H1 (cell line): ENCODE measurements at regions not wholly inside any gene's neighbourhood (a gene's known extent, or its start where the extent isn't known, plus 50 kb on each side); places are given as distances from the start of the nearest gene placed in this dataset.
"Not testable (repeated sequence)": the region's sequence is repeated elsewhere in the genome, so short reads cannot be mapped to it uniquely, and the experiment has no call there.

Experiments used
- CTCF ChIA-PET: fragments of 300-600 bp; sonication (Branson Sonifier 250); formaldehyde crosslinking; loops from one replicate; lab custom pipeline; 2021; ENCODE audit not compliant: partially characterized antibody; lab: Charles Lee
- POLR2A ChIA-PET: fragments of 300-600 bp; sonication (Branson Sonifier 250); formaldehyde crosslinking; loops from one replicate; lab custom pipeline; 2021; ENCODE audit warnings: inconsistent platforms; ENCODE audit not compliant: partially characterized antibody; lab: Charles Lee
- DNase-seq, 2 experiments: peaks; one replicate each; pipeline versions ENCODE4 v3.0.0 to v3.0.0-alpha.2; 2010 to 2022; ENCODE audit warnings: low spot score in 2 of 2, low read depth in 1 of 2, mixed read lengths in 1 of 2
- FAIRE-seq: peaks from 2 replicates; lab custom pipeline; 2011; peaks lifted over from hg19 to GRCh38; lab: Jason Lieb, UNC
- H2AFZ ChIP-seq: 2 replicates; pipeline ENCODE4 v1.8.1; 2012; ENCODE audit warnings: low read length, inconsistent platforms
- H2AK5ac ChIP-seq: 2 replicates; pipeline ENCODE4 v1.6.1; 2013; ENCODE audit warnings: low read depth, low read length
- H2BK120ac ChIP-seq: replicated peaks from 2 replicates; pipeline ENCODE3; 2013; ENCODE audit warnings: low read depth, low read length, inconsistent platforms
- H2BK12ac ChIP-seq: 2 replicates; pipeline ENCODE4 v1.6.1; 2013; ENCODE audit warnings: low read depth, low read length
- H2BK15ac ChIP-seq: 2 replicates; pipeline ENCODE4 v1.6.1; 2013; ENCODE audit warnings: low read length
- H2BK20ac ChIP-seq: 2 replicates; pipeline ENCODE4 v1.6.1; 2013; ENCODE audit warnings: low read length
- H2BK5ac ChIP-seq: 2 replicates; pipeline ENCODE4 v1.6.1; 2013; ENCODE audit warnings: low read depth, low read length
- H3K14ac ChIP-seq: 2 replicates; pipeline ENCODE4 v1.6.1; 2013; ENCODE audit warnings: inconsistent platforms; ENCODE audit not compliant: insufficient read length
- H3K18ac ChIP-seq: 2 replicates; pipeline ENCODE4 v1.6.1; 2013; ENCODE audit warnings: low read length; ENCODE audit errors: extremely low read depth
- H3K23ac ChIP-seq: 2 replicates; pipeline ENCODE4 v1.6.1; 2013; ENCODE audit warnings: inconsistent platforms; ENCODE audit not compliant: insufficient read length
- H3K23me2 ChIP-seq: 2 replicates; pipeline ENCODE4 v1.6.1; 2013; ENCODE audit warnings: low read depth, low read length
- H3K27ac ChIP-seq: 2 replicates; pipeline ENCODE4 v1.6.1; 2011; ENCODE audit warnings: low read depth, low read length, inconsistent platforms
- H3K27me3 ChIP-seq, 4 experiments: replicated peaks in 1 of 4; 1 replicate in 1 of 4; 2 replicates in 3 of 4; pipeline versions ENCODE4 v1.6.1 to v1.8.1; 2011 to 2013; ENCODE audit warnings: low read length in 3 of 4, mild to moderate bottlenecking in 3 of 4, inconsistent platforms in 2 of 4, mixed read lengths in 2 of 4, moderate library complexity in 1 of 4; ENCODE audit not compliant: control insufficient read depth in 3 of 4, insufficient read depth in 3 of 4; ENCODE audit errors: extremely low read depth in 1 of 4
- H3K36me3 ChIP-seq, 4 experiments: 2 replicates each; pipeline versions ENCODE4 v1.6.1 to v1.8.1; 2011 to 2013; ENCODE audit warnings: mild to moderate bottlenecking in 4 of 4, low read length in 3 of 4, moderate library complexity in 2 of 4, control low read depth in 1 of 4, inconsistent platforms in 1 of 4; ENCODE audit not compliant: insufficient read depth in 4 of 4, control insufficient read depth in 2 of 4
- H3K4ac ChIP-seq: replicated peaks from 2 replicates; pipeline ENCODE3; 2013; ENCODE audit warnings: low read length, low read depth, mixed read lengths, inconsistent platforms; ENCODE audit not compliant: insufficient read length
- H3K4me1 ChIP-seq, 4 experiments: replicated peaks in 1 of 4; 1 replicate in 1 of 4; 2 replicates in 3 of 4; pipeline versions ENCODE4 v1.6.1 to v1.8.1; 2011 to 2013; ENCODE audit warnings: low read length in 3 of 4, inconsistent platforms in 2 of 4, mixed read lengths in 1 of 4; ENCODE audit not compliant: insufficient read depth in 4 of 4, control insufficient read depth in 3 of 4
- H3K4me2 ChIP-seq, 2 experiments: 2 replicates each; pipeline versions ENCODE4 v1.6.1 to v1.8.1; 2011 to 2013; ENCODE audit warnings: low read depth in 2 of 2, low read length in 2 of 2, control low read depth in 1 of 2, inconsistent platforms in 1 of 2, mild to moderate bottlenecking in 1 of 2; ENCODE audit not compliant: insufficient read depth in 1 of 2
- H3K4me3 ChIP-seq, 4 experiments: fragments of 200-600, 300-600 bp in 1 of 4; sonication (generic), shearing (Covaris generic), sonication (Bioruptor Twin) in 1 of 4; 2 replicates each; pipeline versions ENCODE4 v1.5.1 to v1.8.1; 2011 to 2016; ENCODE audit warnings: low read length in 4 of 4, low read depth in 3 of 4, control low read depth in 2 of 4, inconsistent platforms in 2 of 4, mild to moderate bottlenecking in 2 of 4, mixed read lengths in 1 of 4, moderate library complexity in 1 of 4; ENCODE audit not compliant: insufficient read depth in 2 of 4; ENCODE audit errors: extremely low read depth in 1 of 4
- H3K56ac ChIP-seq: replicated peaks from 2 replicates; pipeline ENCODE3; 2013; ENCODE audit warnings: low read depth, mild to moderate bottlenecking, mixed read lengths, low read length, inconsistent platforms; ENCODE audit not compliant: insufficient read length
- H3K79me1 ChIP-seq: 2 replicates; pipeline ENCODE4 v1.6.1; 2013; ENCODE audit warnings: low read depth, low read length, control low read depth
- H3K79me2 ChIP-seq, 2 experiments: 2 replicates each; pipeline versions ENCODE4 v1.6.1 to v1.8.1; 2012 to 2013; ENCODE audit warnings: low read length in 2 of 2, mild to moderate bottlenecking in 2 of 2, inconsistent platforms in 1 of 2; ENCODE audit not compliant: insufficient read depth in 2 of 2, control insufficient read depth in 1 of 2
- H3K9ac ChIP-seq, 4 experiments: replicated peaks in 1 of 4; 1 replicate in 1 of 4; 2 replicates in 3 of 4; pipeline versions ENCODE4 v1.6.1 to v1.8.1; 2011 to 2013; ENCODE audit warnings: low read depth in 3 of 4, low read length in 3 of 4, control low read depth in 2 of 4, mild to moderate bottlenecking in 2 of 4, moderate library complexity in 2 of 4, inconsistent platforms in 1 of 4; ENCODE audit errors: extremely low read depth in 1 of 4
- H3K9me3 ChIP-seq, 2 experiments: 2 replicates each; pipeline versions ENCODE4 v1.6.1 to v1.8.1; 2012 to 2013; ENCODE audit warnings: mild to moderate bottlenecking in 2 of 2, moderate library complexity in 2 of 2, control low read depth in 1 of 2, inconsistent platforms in 1 of 2, low read depth in 1 of 2, low read length in 1 of 2, mixed read lengths in 1 of 2; ENCODE audit not compliant: insufficient read depth in 2 of 2
- H4K20me1 ChIP-seq, 2 experiments: replicated peaks in 1 of 2; 2 replicates each; pipeline versions ENCODE3 to v1.8.1; 2011 to 2013; ENCODE audit warnings: inconsistent platforms in 2 of 2, low read length in 2 of 2, mild to moderate bottlenecking in 1 of 2; ENCODE audit not compliant: insufficient read depth in 2 of 2, control insufficient read depth in 1 of 2
- H4K5ac ChIP-seq: 2 replicates; pipeline ENCODE4 v1.6.1; 2013; ENCODE audit warnings: low read length, low read depth, mixed read lengths, inconsistent platforms; ENCODE audit not compliant: insufficient read length
- H4K8ac ChIP-seq: 2 replicates; pipeline ENCODE4 v1.8.0; 2013; ENCODE audit warnings: mild to moderate bottlenecking, moderate library complexity, low read length, inconsistent platforms; ENCODE audit not compliant: insufficient read depth; ENCODE audit errors: extremely low read depth
- H4K91ac ChIP-seq: replicated peaks from 2 replicates; pipeline ENCODE3; 2013; ENCODE audit warnings: low read length, mixed read lengths, inconsistent platforms; ENCODE audit not compliant: insufficient read length
- WGBS, 2 experiments: shearing (Covaris generic) in 1 of 2; methylation state at CpG; one replicate each; pipeline versions ENCODE4 v1.1.6 to v1.1.7; 2013 to 2015; ENCODE audit warnings: low lambda C conversion rate in 2 of 2, mixed read lengths in 2 of 2, inconsistent platforms in 1 of 2, low coverage in 1 of 2, missing lambda C conversion rate in 1 of 2; ENCODE audit not compliant: insufficient replicate concordance in 2 of 2, insufficient coverage in 1 of 2, insufficient read length in 1 of 2; ENCODE audit errors: extremely low coverage in 1 of 2, missing lambda C conversion rate in 1 of 2; 5-methylcytosine and 5-hydroxymethylcytosine counted together

DNA sequence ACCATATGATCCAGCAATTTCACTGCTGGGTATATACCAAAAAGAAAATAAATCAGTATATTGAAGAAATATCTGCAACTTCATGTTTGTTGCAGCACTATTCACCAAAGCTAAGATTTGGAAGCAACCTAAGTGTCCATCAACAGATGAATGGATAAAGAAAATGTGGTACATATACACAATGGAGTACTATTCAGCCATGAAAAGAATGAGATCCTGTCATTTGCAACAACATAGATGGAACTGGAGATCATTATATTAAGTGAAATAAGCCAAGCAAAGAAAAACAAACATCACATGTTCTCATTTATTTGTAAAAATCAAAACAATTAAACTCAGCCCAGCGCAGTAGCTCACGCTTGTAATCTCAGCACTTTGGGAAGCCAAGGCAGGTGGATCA, 184.4 kb upstream of the NR5A2 start:
- H4K5ac ChIP-seq, H3K18ac ChIP-seq, H3K9ac ChIP-seq, H3K4ac ChIP-seq, H3K4me2 ChIP-seq, DNase-seq, POLR2A ChIA-PET, H3K27me3 ChIP-seq, H2BK120ac ChIP-seq, H3K36me3 ChIP-seq, H3K9me3 ChIP-seq, H4K8ac ChIP-seq, FAIRE-seq, H4K91ac ChIP-seq, H3K56ac ChIP-seq, H2AFZ ChIP-seq, H3K14ac ChIP-seq, H3K79me2 ChIP-seq, H2BK5ac ChIP-seq, H2AK5ac ChIP-seq, H4K20me1 ChIP-seq, H2BK20ac ChIP-seq, H2BK12ac ChIP-seq, H3K4me3 ChIP-seq, H3K23me2 ChIP-seq, H3K4me1 ChIP-seq, H3K79me1 ChIP-seq, H3K27ac ChIP-seq, H3K23ac ChIP-seq, H2BK15ac ChIP-seq: not testable (repeated sequence)
- CTCF ChIA-PET, result interaction anchor here (0.6 to 1.3 kb wide), 5 partner anchors 19 to 418 kb away, joined by 3 to 5 read pairs (median 3); no protein-coding TSS in a partner anchor
- WGBS, 2 experiments, result 92% methylated on average over 2 of the region's 2 CpGs; no CpG with 5 or more reads in 1 of the 2 experiments
